ENCODE measurements at regions not wholly inside any gene's neighbourhood (a gene's known extent, or its start where the extent isn't known, plus 50 kb on each side); places are given as distances from the start of the nearest gene placed in this dataset.

DNA sequence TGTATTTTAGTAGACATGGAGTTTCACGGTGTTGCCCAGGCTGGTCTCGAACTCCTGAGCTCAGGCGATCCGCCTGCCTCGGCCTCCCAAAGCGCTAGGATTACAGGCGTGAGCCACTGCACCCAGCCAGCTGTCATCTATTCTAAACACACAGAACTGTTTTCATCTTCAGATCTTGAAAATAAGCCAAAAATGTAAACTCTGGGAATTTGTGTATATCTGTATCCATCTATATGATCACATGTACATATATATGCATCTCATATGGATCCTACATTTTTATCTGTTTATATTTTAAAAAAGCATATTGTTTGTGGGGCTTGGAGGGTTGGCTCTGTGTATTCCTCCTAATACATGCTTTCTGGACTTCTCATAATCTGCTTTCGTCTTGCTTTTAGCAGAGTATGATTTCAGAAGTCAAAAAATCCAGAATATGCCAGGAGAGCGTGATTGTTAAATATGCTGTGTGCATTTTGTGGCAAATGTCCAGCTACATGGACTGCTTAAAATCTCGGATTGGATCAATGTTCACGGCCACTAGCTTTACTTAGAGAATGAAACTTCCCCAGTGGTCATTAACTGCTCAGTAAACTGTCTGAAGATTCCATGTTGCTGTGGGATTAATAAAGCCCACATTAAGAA is 274.4 kb upstream of the IRX1 start:
- intact Hi-C loops (cut with DNase I) = no loop called here

DNA sequence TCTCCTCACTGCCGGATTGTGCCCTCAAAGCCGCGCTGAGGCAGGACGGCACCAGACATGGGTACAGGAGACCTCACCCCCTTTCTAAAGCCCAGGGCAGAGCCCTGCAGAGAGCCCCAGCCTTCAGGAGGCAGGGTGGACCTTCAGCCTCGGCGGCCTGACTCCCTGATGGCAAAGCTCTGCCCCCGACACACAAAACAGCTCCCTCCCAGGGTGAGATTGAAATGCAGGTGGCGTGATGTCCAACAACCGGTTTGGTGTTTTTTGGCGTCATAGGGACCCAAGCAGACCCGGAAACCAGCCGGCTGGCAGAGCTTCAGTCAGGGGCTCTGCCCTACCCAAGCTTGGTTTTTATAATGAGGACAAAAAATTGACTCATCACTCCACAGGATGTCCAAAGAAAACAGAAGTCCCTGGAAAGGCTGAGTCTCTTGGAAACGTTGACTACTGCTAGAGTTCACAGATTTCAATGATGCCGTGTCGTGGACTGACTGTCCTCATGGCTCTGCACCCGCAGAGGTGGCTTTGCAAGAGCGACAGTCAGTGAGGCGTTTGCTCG is 275.2 kb upstream of the IRX1 start:
- peak; percentile 48 for DNase-seq
- Histone ChIP-seq H3K9me3 (peaks cover 0 to 3% (median 0%) of the 10 kb centered on the region in 4 donors), H3K27me3 (peaks cover 0 to 3% (median 0%) of the 10 kb centered on the region in 3 donors), H3K36me3 (no peaks in the 10 kb centered on the region), H3K4me3 (no peak overlapping the region), H3K27ac (no peak overlapping the region), H3K4me1 (no peaks in the 10 kb centered on the region)
- intact Hi-C loops (cut with DNase I) = no loop called here
- WGBS, 2 donors = 84 to 87% methylated on average over 19 of the region's 19 CpGs
- TF ChIP-seq POLR2AphosphoS5 (IDR thresholded peaks at IDR 0.05) (no peak), EP300 (IDR thresholded peaks at IDR 0.05) (no peak), POLR2A (IDR thresholded peaks at IDR 0.05) (no peak)
- TF ChIP-seq, protein P1, sequence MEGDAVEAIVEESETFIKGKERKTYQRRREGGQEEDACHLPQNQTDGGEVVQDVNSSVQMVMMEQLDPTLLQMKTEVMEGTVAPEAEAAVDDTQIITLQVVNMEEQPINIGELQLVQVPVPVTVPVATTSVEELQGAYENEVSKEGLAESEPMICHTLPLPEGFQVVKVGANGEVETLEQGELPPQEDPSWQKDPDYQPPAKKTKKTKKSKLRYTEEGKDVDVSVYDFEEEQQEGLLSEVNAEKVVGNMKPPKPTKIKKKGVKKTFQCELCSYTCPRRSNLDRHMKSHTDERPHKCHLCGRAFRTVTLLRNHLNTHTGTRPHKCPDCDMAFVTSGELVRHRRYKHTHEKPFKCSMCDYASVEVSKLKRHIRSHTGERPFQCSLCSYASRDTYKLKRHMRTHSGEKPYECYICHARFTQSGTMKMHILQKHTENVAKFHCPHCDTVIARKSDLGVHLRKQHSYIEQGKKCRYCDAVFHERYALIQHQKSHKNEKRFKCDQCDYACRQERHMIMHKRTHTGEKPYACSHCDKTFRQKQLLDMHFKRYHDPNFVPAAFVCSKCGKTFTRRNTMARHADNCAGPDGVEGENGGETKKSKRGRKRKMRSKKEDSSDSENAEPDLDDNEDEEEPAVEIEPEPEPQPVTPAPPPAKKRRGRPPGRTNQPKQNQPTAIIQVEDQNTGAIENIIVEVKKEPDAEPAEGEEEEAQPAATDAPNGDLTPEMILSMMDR (IDR thresholded peaks at IDR 0.05) = no peak

More for the DNA sequence above, 274.4 kb upstream of the IRX1 start:
- Histone ChIP-seq H3K4me1 (no peaks in the 10 kb centered on the region), H3K27me3 (peaks cover 0 to 3% (median 0%) of the 10 kb centered on the region in 3 donors), H3K4me3 (no peak overlapping the region), H3K9me3 (peaks cover 0 to 3% (median 0%) of the 10 kb centered on the region in 4 donors), H3K27ac (no peak overlapping the region), H3K36me3 (no peaks in the 10 kb centered on the region)
- TF ChIP-seq EP300 (IDR thresholded peaks at IDR 0.05) = no peak
- no peak for TF ChIP-seq POLR2AphosphoS5 (IDR thresholded peaks at IDR 0.05)
- WGBS, 2 donors = 84 to 89% methylated on average over 11 of the region's 11 CpGs
- DNase-seq = peak; percentile 25

- intact Hi-C loops (cut with DNase I) = no loop called here
- Histone ChIP-seq H3K27ac (no peak overlapping the region), H3K4me3 (no peak overlapping the region), H3K4me1 (no peaks in the 10 kb centered on the region), H3K27me3 (peaks cover 0 to 3% (median 0%) of the 10 kb centered on the region in 3 donors), H3K9me3 (peaks cover 0 to 5% (median under 1%) of the 10 kb centered on the region in 4 donors), H3K36me3 (no peaks in the 10 kb centered on the region)
- WGBS, 2 donors = 70 to 76% methylated on average over 10 of the region's 10 CpGs
- TF ChIP-seq, protein P1 (IDR thresholded peaks at IDR 0.05) = no peak
- no peak for TF ChIP-seq POLR2AphosphoS5 (IDR thresholded peaks at IDR 0.05)
- no peak for TF ChIP-seq EP300 (IDR thresholded peaks at IDR 0.05)
- TF ChIP-seq POLR2A (IDR thresholded peaks at IDR 0.05) = no peak
- DNase-seq = no peak
Measured at GRCh38 chr5:3317051-3317795, 278.4 kb upstream of the IRX1 start.

- Histone ChIP-seq H3K36me3 (no peaks in the 10 kb centered on the region), H3K4me3 (no peak overlapping the region), H3K27ac (no peak overlapping the region), H3K27me3 (peaks cover 0 to under 1% (median 0%) of the 10 kb centered on the region in 3 donors), H3K4me1 (no peaks in the 10 kb centered on the region), H3K9me3 (peaks cover 0 to 7% (median 1%) of the 10 kb centered on the region in 4 donors)
- WGBS, 2 donors = 74 to 83% methylated on average over 4 of the region's 4 CpGs
- intact Hi-C loops (cut with DNase I) = no loop called here
- DNase-seq = no peak
- TF ChIP-seq, protein P1 (IDR thresholded peaks at IDR 0.05) = no peak
- TF ChIP-seq EP300 (IDR thresholded peaks at IDR 0.05) = no peak
- no peak for TF ChIP-seq POLR2AphosphoS5 (IDR thresholded peaks at IDR 0.05)
- no peak for TF ChIP-seq POLR2A (IDR thresholded peaks at IDR 0.05)
Measured at GRCh38 chr5:3313569-3313968, 282.1 kb upstream of the IRX1 start.

- Histone ChIP-seq H3K9me3 (peaks cover 0 to 7% (median 1%) of the 10 kb centered on the region in 4 donors), H3K36me3 (no peaks in the 10 kb centered on the region), H3K27me3 (no peaks in the 10 kb centered on the region), H3K4me1 (no peaks in the 10 kb centered on the region), H3K27ac (no peak overlapping the region), H3K4me3 (no peak overlapping the region)
- WGBS, 2 donors = 65 to 82% methylated on average over 6 of the region's 6 CpGs
- TF ChIP-seq EP300 (IDR thresholded peaks at IDR 0.05) = no peak
- TF ChIP-seq POLR2AphosphoS5 (IDR thresholded peaks at IDR 0.05) = no peak
- no peak for TF ChIP-seq POLR2A (IDR thresholded peaks at IDR 0.05)
- TF ChIP-seq, protein P1 (IDR thresholded peaks at IDR 0.05) = no peak
- intact Hi-C loops (cut with DNase I) = no loop called here
- DNase-seq = no peak
Measured at GRCh38 chr5:3312299-3312698, 283.3 kb upstream of the IRX1 start.

Data from sigmoid colon (tissue), 6 donors.